ENCODE measurements at regions not wholly inside any gene's neighbourhood (a gene's known extent, or its start where the extent isn't known, plus 50 kb on each side); places are given as distances from the start of the nearest gene placed in this dataset.

DNA sequence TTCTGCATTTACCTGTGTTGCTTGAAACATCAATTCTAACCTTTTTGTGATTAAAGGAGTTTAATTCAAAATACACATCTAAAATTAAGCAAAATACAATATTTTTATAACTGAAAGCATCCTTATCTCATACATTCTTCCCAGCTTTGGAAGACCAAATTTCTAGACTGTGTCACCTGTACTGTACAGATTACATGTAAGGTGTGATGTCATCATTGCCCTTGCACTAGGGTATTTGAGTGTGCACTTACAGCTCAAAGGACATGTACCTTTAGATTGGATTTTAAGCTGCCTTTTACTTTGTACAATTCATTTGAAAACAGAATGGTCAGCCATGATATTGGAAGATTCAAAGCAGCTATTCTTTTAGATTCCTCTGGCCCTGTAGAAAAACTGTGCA, 932.8 kb upstream of the POU3F3 start:
- TF ChIP-seq, protein P1, sequence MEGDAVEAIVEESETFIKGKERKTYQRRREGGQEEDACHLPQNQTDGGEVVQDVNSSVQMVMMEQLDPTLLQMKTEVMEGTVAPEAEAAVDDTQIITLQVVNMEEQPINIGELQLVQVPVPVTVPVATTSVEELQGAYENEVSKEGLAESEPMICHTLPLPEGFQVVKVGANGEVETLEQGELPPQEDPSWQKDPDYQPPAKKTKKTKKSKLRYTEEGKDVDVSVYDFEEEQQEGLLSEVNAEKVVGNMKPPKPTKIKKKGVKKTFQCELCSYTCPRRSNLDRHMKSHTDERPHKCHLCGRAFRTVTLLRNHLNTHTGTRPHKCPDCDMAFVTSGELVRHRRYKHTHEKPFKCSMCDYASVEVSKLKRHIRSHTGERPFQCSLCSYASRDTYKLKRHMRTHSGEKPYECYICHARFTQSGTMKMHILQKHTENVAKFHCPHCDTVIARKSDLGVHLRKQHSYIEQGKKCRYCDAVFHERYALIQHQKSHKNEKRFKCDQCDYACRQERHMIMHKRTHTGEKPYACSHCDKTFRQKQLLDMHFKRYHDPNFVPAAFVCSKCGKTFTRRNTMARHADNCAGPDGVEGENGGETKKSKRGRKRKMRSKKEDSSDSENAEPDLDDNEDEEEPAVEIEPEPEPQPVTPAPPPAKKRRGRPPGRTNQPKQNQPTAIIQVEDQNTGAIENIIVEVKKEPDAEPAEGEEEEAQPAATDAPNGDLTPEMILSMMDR (IDR thresholded peaks at IDR 0.05) = no peak
- TF ChIP-seq ZFX (IDR thresholded peaks at IDR 0.05; ENCODE audit: borderline replicate concordance) = no peak

All from 22Rv1 (cell line).